ENCODE measurements at regions not wholly inside any gene's neighbourhood (a gene's known extent, or its start where the extent isn't known, plus 50 kb on each side); places are given as distances from the start of the nearest gene placed in this dataset.

DNA sequence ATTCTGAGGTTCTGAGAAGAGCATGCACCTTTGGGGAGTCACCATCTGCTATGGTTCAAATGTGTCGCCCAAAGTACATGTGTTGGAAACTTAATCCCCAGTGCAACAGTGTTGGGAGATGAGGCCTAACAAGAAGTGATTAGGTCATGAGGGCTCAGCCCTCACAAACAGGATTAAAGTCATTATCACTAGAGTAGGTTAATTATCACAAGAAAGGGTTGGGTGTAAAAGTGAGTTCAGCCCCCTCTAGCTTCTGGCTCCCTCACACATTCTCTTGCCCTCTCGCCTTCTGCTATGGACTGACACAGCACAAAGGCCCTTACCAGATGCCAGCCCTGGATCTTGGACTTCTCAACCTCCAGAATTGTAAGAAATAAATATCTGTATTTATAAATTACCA, 100.3 kb upstream of the C10orf90 start:
- no peak for DNase-seq
- in situ Hi-C loops (cut with HindIII; ENCODE audit: low pct_ligation_motif_present, low sequenced_read_pairs) = no loop called here
- no peak overlapping the region for H3K4me3 ChIP-seq (ENCODE audit: low read depth, low read length)
- no peaks in the 10 kb centered on the region for H3K36me3 ChIP-seq (replicated peaks)
- TF ChIP-seq CTCF (IDR thresholded peaks at IDR 0.05; ENCODE audit: low read depth, low read length, missing control alignments) = no peak
- no peak overlapping the region for H3K27ac ChIP-seq
- H3K27me3 ChIP-seq (replicated peaks) = no peaks in the 10 kb centered on the region

- DNase-seq = no peak
- H3K4me3 ChIP-seq (ENCODE audit: low read depth, low read length) = no peak overlapping the region
- no peak for TF ChIP-seq CTCF (IDR thresholded peaks at IDR 0.05; ENCODE audit: low read depth, low read length, missing control alignments)
- in situ Hi-C loops (cut with HindIII; ENCODE audit: low pct_ligation_motif_present, low sequenced_read_pairs) = no loop called here
- H3K27me3 ChIP-seq (replicated peaks) = no peaks in the 10 kb centered on the region
- no peaks in the 10 kb centered on the region for H3K36me3 ChIP-seq (replicated peaks)
- no peak overlapping the region for H3K27ac ChIP-seq
Measured at GRCh38 chr10:126776168-126776567, 105.7 kb upstream of the C10orf90 start.

DNA sequence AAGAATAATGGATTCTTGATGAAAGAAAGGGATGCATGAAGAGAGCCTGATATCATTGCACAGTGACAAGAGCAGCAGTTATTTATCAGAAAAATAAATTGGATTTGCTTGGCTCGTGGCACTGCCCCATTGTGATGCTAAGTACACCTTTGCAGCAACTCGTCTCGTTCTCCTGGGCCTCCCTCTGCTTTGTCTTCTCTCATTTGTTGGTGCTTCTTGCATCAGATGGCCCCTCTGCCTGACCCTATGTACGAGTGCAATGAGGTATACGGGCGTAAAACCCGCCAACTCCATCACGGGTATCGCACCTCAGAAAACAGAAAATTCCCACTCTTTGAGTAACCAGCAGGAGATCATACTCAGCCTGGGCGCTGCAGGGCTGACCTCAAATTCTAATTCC, 107.2 kb upstream of the C10orf90 start:
- no peak for TF ChIP-seq CTCF (IDR thresholded peaks at IDR 0.05; ENCODE audit: low read depth, low read length, missing control alignments)
- DNase-seq = no peak
- in situ Hi-C loops (cut with HindIII; ENCODE audit: low pct_ligation_motif_present, low sequenced_read_pairs) = no loop called here
- no peak overlapping the region for H3K4me3 ChIP-seq (ENCODE audit: low read depth, low read length)
- H3K27ac ChIP-seq = no peak overlapping the region
- no peaks in the 10 kb centered on the region for H3K36me3 ChIP-seq (replicated peaks)
- H3K27me3 ChIP-seq (replicated peaks) = no peaks in the 10 kb centered on the region

GRCh38 chr10:126781450-126782216, 111.1 kb upstream of the C10orf90 start:
- Histone ChIP-seq H3K27ac (no peak overlapping the region), H3K4me3 (ENCODE audit: low read depth, low read length) (no peak overlapping the region), H3K36me3 (replicated peaks) (no peaks in the 10 kb centered on the region), H3K27me3 (replicated peaks) (no peaks in the 10 kb centered on the region)
- DNase-seq = no peak
- in situ Hi-C loops (cut with HindIII; ENCODE audit: low pct_ligation_motif_present, low sequenced_read_pairs) = no loop called here
- no peak for TF ChIP-seq CTCF (IDR thresholded peaks at IDR 0.05; ENCODE audit: low read depth, low read length, missing control alignments)

GRCh38 chr10:126783806-126784557, 113.5 kb upstream of the C10orf90 start:
- in situ Hi-C loops (cut with HindIII; ENCODE audit: low pct_ligation_motif_present, low sequenced_read_pairs) = no loop called here
- Histone ChIP-seq H3K4me3 (ENCODE audit: low read depth, low read length) (no peak overlapping the region), H3K27me3 (replicated peaks) (no peaks in the 10 kb centered on the region), H3K27ac (no peak overlapping the region), H3K36me3 (replicated peaks) (no peaks in the 10 kb centered on the region)
- no peak for TF ChIP-seq CTCF (IDR thresholded peaks at IDR 0.05; ENCODE audit: low read depth, low read length, missing control alignments)
- no peak for DNase-seq

Measured in brain microvascular endothelial cell (primary cell).